DOHH2 (cell line): ENCODE measurements at regions not wholly inside any gene's neighbourhood (a gene's known extent, or its start where the extent isn't known, plus 50 kb on each side); places are given as distances from the start of the nearest gene placed in this dataset.

ENCODE experiments used
- H3F3A ChIP-seq: fragments of 200-600 bp; sonication (generic), shearing (Covaris generic); 2 replicates; pipeline ENCODE4 v1.6.0; 2016; ENCODE audit warnings: antibody characterized with exemption, mild to moderate bottlenecking; ENCODE audit not compliant: control insufficient read depth, insufficient read depth
- H3K27ac ChIP-seq: fragments of 200-600 bp; sonication (generic); 2 replicates; pipeline ENCODE4 v1.5.1; 2014; ENCODE audit warnings: low read depth, mild to moderate bottlenecking, low read length, moderate library complexity
- H3K27me3 ChIP-seq: fragments of 200-600 bp; sonication (generic); 2 replicates; pipeline ENCODE4 v1.6.1; 2014; ENCODE audit warnings: mild to moderate bottlenecking, low read length, mixed read lengths; ENCODE audit not compliant: control insufficient read depth
- H3K36me3 ChIP-seq: fragments of 200-600 bp; sonication (generic); 2 replicates; pipeline ENCODE4 v1.6.1; 2014; ENCODE audit warnings: mild to moderate bottlenecking, low read length, moderate library complexity, mixed read lengths; ENCODE audit not compliant: control insufficient read depth
- H3K4me1 ChIP-seq: fragments of 200-600 bp; sonication (generic); 2 replicates; pipeline ENCODE4 v1.6.1; 2014; ENCODE audit warnings: mild to moderate bottlenecking, low read length, mixed read lengths; ENCODE audit not compliant: control insufficient read depth
- H3K4me2 ChIP-seq: fragments of 200-600 bp; sonication (generic); 2 replicates; pipeline ENCODE4 v1.6.0; 2014; ENCODE audit warnings: mild to moderate bottlenecking, low read length, moderate library complexity
- H3K4me3 ChIP-seq: fragments of 200-600 bp; sonication (generic); 2 replicates; pipeline ENCODE4 v1.5.1; 2014; ENCODE audit warnings: mild to moderate bottlenecking, low read length, mixed read lengths
- H3K79me2 ChIP-seq: fragments of 200-600 bp; sonication (generic); 2 replicates; pipeline ENCODE4 v1.6.1; 2014; ENCODE audit warnings: mild to moderate bottlenecking, low read length, mixed read lengths; ENCODE audit not compliant: control insufficient read depth
- H3K9me2 ChIP-seq: fragments of 200-600 bp; sonication (generic); replicated peaks from 2 replicates; pipeline ENCODE4 v1.6.1; 2014; ENCODE audit warnings: mild to moderate bottlenecking, low read length, mixed read lengths; ENCODE audit not compliant: control insufficient read depth
- H3K9me3 ChIP-seq: fragments of 200-600 bp; sonication (generic); 2 replicates; pipeline ENCODE4 v1.6.1; 2014; ENCODE audit warnings: antibody characterized with exemption, low read length, mixed read lengths; ENCODE audit not compliant: control insufficient read depth, insufficient read depth
- H4K20me1 ChIP-seq: fragments of 200-600 bp; sonication (generic); 2 replicates; pipeline ENCODE4 v1.6.0; 2014; ENCODE audit warnings: low read depth, mild to moderate bottlenecking, antibody characterized with exemption, low read length, moderate library complexity; ENCODE audit not compliant: control insufficient read depth, insufficient read depth
- CTCF ChIP-seq: fragments of 200-600 bp; sonication (generic); IDR thresholded peaks from one replicate; pipeline ENCODE4 v1.5.1; 2014; ENCODE audit warnings: antibody characterized with exemption, mild to moderate bottlenecking, low read depth, low read length; ENCODE audit not compliant: poor library complexity, severe bottlenecking
- EZH2phosphoT487 ChIP-seq: fragments of 200-600 bp; sonication (generic); IDR thresholded peaks from 2 replicates; pipeline ENCODE4 v1.6.1; 2017; ENCODE audit warnings: borderline replicate concordance, mild to moderate bottlenecking, antibody characterized with exemption, low read length, moderate library complexity, mixed read lengths

- Histone ChIP-seq H3K27ac (no peak overlapping the region), H3K79me2 (no peaks in the 10 kb centered on the region), H3K9me3 (no peaks in the 10 kb centered on the region), H3K27me3 (no peaks in the 10 kb centered on the region), H3K9me2 (no peaks in the 10 kb centered on the region), H3K4me3 (no peak overlapping the region), H3K4me2 (no peak overlapping the region), H3K36me3 (no peaks in the 10 kb centered on the region), H4K20me1 (no peaks in the 10 kb centered on the region), H3F3A (no peaks in the 10 kb centered on the region), H3K4me1 (no peaks in the 10 kb centered on the region)
- TF ChIP-seq EZH2phosphoT487 (no peak), CTCF (no peak)
Measured at GRCh38 chr1:80250573-80251168, 1244.1 kb upstream of the ADGRL4 start.

- Histone ChIP-seq H3K79me2 (no peaks in the 10 kb centered on the region), H3K27me3 (no peaks in the 10 kb centered on the region), H3K4me1 (no peaks in the 10 kb centered on the region), H3K9me2 (no peaks in the 10 kb centered on the region), H3K4me3 (no peak overlapping the region), H3F3A (no peaks in the 10 kb centered on the region), H3K9me3 (no peaks in the 10 kb centered on the region), H3K27ac (no peak overlapping the region), H4K20me1 (no peaks in the 10 kb centered on the region), H3K4me2 (no peak overlapping the region), H3K36me3 (no peaks in the 10 kb centered on the region)
- no peak for TF ChIP-seq CTCF
- TF ChIP-seq EZH2phosphoT487, result no peak
Measured at GRCh38 chr1:80249699-80250098, 1243.2 kb upstream of the ADGRL4 start.

GRCh38 chr1:80248886-80249285 lies 1242.4 kb upstream of the ADGRL4 start:
- no peak overlapping the region for H3K4me2 ChIP-seq
- TF ChIP-seq EZH2phosphoT487, result no peak
- no peak for TF ChIP-seq CTCF
- H3K79me2 ChIP-seq, result no peaks in the 10 kb centered on the region
- H3K9me2 ChIP-seq, result no peaks in the 10 kb centered on the region
- H4K20me1 ChIP-seq, result no peaks in the 10 kb centered on the region
- no peaks in the 10 kb centered on the region for H3K9me3 ChIP-seq
- no peak overlapping the region for H3K4me3 ChIP-seq
- no peak overlapping the region for H3K27ac ChIP-seq
- H3K27me3 ChIP-seq, result no peaks in the 10 kb centered on the region
- H3K36me3 ChIP-seq, result no peaks in the 10 kb centered on the region
- H3K4me1 ChIP-seq, result no peaks in the 10 kb centered on the region
- no peaks in the 10 kb centered on the region for H3F3A ChIP-seq
